ENCODE measurements at regions not wholly inside any gene's neighbourhood (a gene's known extent, or its start where the extent isn't known, plus 50 kb on each side); places are given as distances from the start of the nearest gene placed in this dataset.

- Histone ChIP-seq H3K4me2 (ENCODE audit: insufficient read depth, low read length) (no peak overlapping the region), H3K27me3 (ENCODE audit: control insufficient read depth in 2 of 2, insufficient read depth in 2 of 2, low read length in 2 of 2) (no peaks in the 10 kb centered on the region), H3K79me2 (ENCODE audit: control insufficient read depth, insufficient read depth, low read length) (no peaks in the 10 kb centered on the region), H3K9ac (replicated peaks; ENCODE audit: extremely low read depth, insufficient read depth, low read length) (no peak overlapping the region), H3K27ac (ENCODE audit: insufficient read depth, low read depth, low read length) (no peak overlapping the region), H3K4me1 (ENCODE audit: control insufficient read depth, extremely low read depth, insufficient read depth, low read length) (peaks cover 7% of the 10 kb centered on the region), H3K36me3 (ENCODE audit: control insufficient read depth in 2 of 2, extremely low read depth in 1 of 2, insufficient read depth in 2 of 2, low read length in 2 of 2) (no peaks in the 10 kb centered on the region), H3K9me3 (replicated peaks; ENCODE audit: control insufficient read depth, insufficient read depth, low read length) (no peaks in the 10 kb centered on the region), H2AFZ (ENCODE audit: low read depth, low read length) (no peak overlapping the region), H3K4me3 (replicated peaks in 1 of 3; ENCODE audit: insufficient read depth in 1 of 3, low read depth in 1 of 3, low read length in 3 of 3) (no peak overlapping the region), H4K20me1 (replicated peaks; ENCODE audit: control insufficient read depth, extremely low read depth, insufficient read depth, low read length) (no peaks in the 10 kb centered on the region), H3K9me1 (replicated peaks; ENCODE audit: control insufficient read depth, extremely low read depth, insufficient read depth, low read length) (no peaks in the 10 kb centered on the region)
- BruUV-seq (replicated peaks) = no TSS peak
- intact Hi-C loops (cut with micrococcal nuclease) = no loop called here
- dilution Hi-C loops (cut with MboI; ENCODE audit: extremely low pct_ligation_motif_present, low sequenced_read_pairs) = no loop called here
- TF ChIP-seq POLR2AphosphoS5 (IDR thresholded peaks at IDR 0.05; ENCODE audit: insufficient read depth, low read depth, low read length) (no peak), GATA2 (IDR thresholded peaks at IDR 0.05; ENCODE audit: insufficient read depth, insufficient read length, low read depth, low read length) (no peak), JUN (IDR thresholded peaks at IDR 0.05; ENCODE audit: borderline replicate concordance, insufficient read depth, insufficient read length, low read depth) (no peak), MYC (IDR thresholded peaks at IDR 0.05; ENCODE audit: low read depth, low read length) (no peak), POLR2A (IDR thresholded peaks at IDR 0.05; ENCODE audit: low read depth, low read length) (no peak), FOS (IDR thresholded peaks at IDR 0.05; ENCODE audit: borderline replicate concordance, insufficient read depth, low read length) (no peak), CTCF (IDR thresholded peaks at IDR 0.05; ENCODE audit: extremely low read depth in 1 of 2, insufficient read depth in 1 of 2, low read depth in 1 of 2, low read length in 2 of 2) (no peak), EZH2 (IDR thresholded peaks at IDR 0.05; ENCODE audit: borderline replicate concordance, low read depth, low read length, severe bottlenecking) (no peak)
- TF ChIP-seq, protein P1, sequence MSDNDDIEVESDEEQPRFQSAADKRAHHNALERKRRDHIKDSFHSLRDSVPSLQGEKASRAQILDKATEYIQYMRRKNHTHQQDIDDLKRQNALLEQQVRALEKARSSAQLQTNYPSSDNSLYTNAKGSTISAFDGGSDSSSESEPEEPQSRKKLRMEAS (IDR thresholded peaks at IDR 0.05; ENCODE audit: insufficient read depth, insufficient read length) = no peak
- no peak for DNase-seq (ENCODE audit: low read depth, low spot score)
- ChIA-PET POLR2A (no interaction called here), CTCF (interaction anchor here (1.2 kb wide), 1 partner anchor 20 kb away, joined by 3 read pairs; no protein-coding TSS in a partner anchor)
- FAIRE-seq = peak; percentile 49
Measured at GRCh38 chr15:39491115-39491885, 89.6 kb upstream of the THBS1 start.

All from endothelial cell of umbilical vein (primary cell).